Stimulated activated CD4-positive, alpha-beta T cell treated with anti-CD3 and anti-CD28 coated beads, Interleukin-2, amount 100 ng/mL, for 48 hours (primary cell): ENCODE measurements at regions not wholly inside any gene's neighbourhood (a gene's known extent, or its start where the extent isn't known, plus 50 kb on each side); places are given as distances from the start of the nearest gene placed in this dataset.
"Not testable (repeated sequence)": the region's sequence is repeated elsewhere in the genome, so short reads cannot be mapped to it uniquely, and the experiment has no call there.

Source experiments
- DNase-seq, 2 donors: peaks; one replicate each; pipeline ENCODE4 v3.0.0-alpha.2; 2020

- DNase-seq = no peak
These were observed 60.3 kb upstream of the HIVEP3 start for GRCh38 chr1:41978986-41979385.

- no peak for DNase-seq
These were observed 58.6 kb upstream of the HIVEP3 start for GRCh38 chr1:41977326-41977725.

- no peak for DNase-seq
These were observed 57.9 kb upstream of the HIVEP3 start for GRCh38 chr1:41976671-41977070.

- DNase-seq = no peak
These were observed 57.3 kb upstream of the HIVEP3 start for GRCh38 chr1:41975850-41976569.

- no peak for DNase-seq
These were observed 56.4 kb upstream of the HIVEP3 start for GRCh38 chr1:41975121-41975520.

- DNase-seq = not testable (repeated sequence)
These were observed 49.8 kb upstream of the HIVEP3 start for GRCh38 chr1:41968557-41968956.
